Smooth muscle cell (in vitro differentiated cells): ENCODE measurements at regions not wholly inside any gene's neighbourhood (a gene's known extent, or its start where the extent isn't known, plus 50 kb on each side); places are given as distances from the start of the nearest gene placed in this dataset.

Experiments
- DNase-seq: peaks from one replicate; lab custom pipeline; 2025; ENCODE audit not compliant: unreplicated experiment; lab: John Stamatoyannopoulos, UW
- H2AFZ ChIP-seq: fragments of 200-600 bp; sonication (generic); 2 replicates; pipeline ENCODE4 v1.6.0; 2016; ENCODE audit warnings: antibody characterized with exemption, low read depth, mild to moderate bottlenecking
- H3F3A ChIP-seq: fragments of 200-600 bp; sonication (generic); 2 replicates; pipeline ENCODE4 v1.6.0; 2017; ENCODE audit warnings: antibody characterized with exemption, low read depth
- H3K27ac ChIP-seq: fragments of 200-600 bp; sonication (generic); 2 replicates; pipeline ENCODE4 v1.5.1; 2016; ENCODE audit warnings: low read depth, mild to moderate bottlenecking
- H3K27me3 ChIP-seq: fragments of 200-600 bp; sonication (generic); 2 replicates; pipeline ENCODE4 v1.6.1; 2016; ENCODE audit warnings: low read depth, mild to moderate bottlenecking
- H3K36me3 ChIP-seq: fragments of 200-600 bp; sonication (generic); 2 replicates; pipeline ENCODE4 v1.5.1; 2016; ENCODE audit warnings: low read depth
- H3K4me1 ChIP-seq: fragments of 200-600 bp; sonication (generic); 2 replicates; pipeline ENCODE4 v1.5.1; 2016; ENCODE audit warnings: low read depth
- H3K4me2 ChIP-seq: fragments of 200-600 bp; sonication (generic); 2 replicates; pipeline ENCODE4 v1.6.0; 2016; ENCODE audit warnings: mild to moderate bottlenecking
- H3K4me3 ChIP-seq: fragments of 200-600 bp; sonication (generic); 2 replicates; pipeline ENCODE4 v1.5.1; 2016; ENCODE audit warnings: mild to moderate bottlenecking
- H3K79me2 ChIP-seq: fragments of 200-600 bp; sonication (generic); 2 replicates; pipeline ENCODE4 v1.6.0; 2016; ENCODE audit warnings: low read depth, mild to moderate bottlenecking
- H3K9ac ChIP-seq: fragments of 200-600 bp; sonication (generic); 2 replicates; pipeline ENCODE4 v1.6.0; 2016; ENCODE audit warnings: low read depth
- H3K9me3 ChIP-seq: fragments of 200-600 bp; sonication (generic); replicated peaks from 2 replicates; pipeline ENCODE4 v1.5.1; 2016; ENCODE audit warnings: low read depth
- H4K20me1 ChIP-seq: fragments of 200-600 bp; sonication (generic); 2 replicates; pipeline ENCODE4 v1.6.0; 2016; ENCODE audit warnings: low read depth
- whole genome bisulfite sequencing: methylation state at CpG from one replicate; pipeline ENCODE4 v1.1.7; 2016; ENCODE audit warnings: low lambda C conversion rate; 5-methylcytosine and 5-hydroxymethylcytosine counted together
- TF ChIP-seq, protein P1 (sequence below): fragments of 200-600 bp; sonication (generic); IDR thresholded peaks from 2 replicates; pipeline ENCODE4 v1.5.1; 2017; ENCODE audit warnings: borderline replicate concordance, mild to moderate bottlenecking, antibody characterized with exemption; ENCODE audit not compliant: insufficient read depth, poor library complexity, severe bottlenecking

- Histone ChIP-seq H3K27ac (no peak overlapping the region), H3K79me2 (no peaks in the 10 kb centered on the region), H3K4me2 (no peak overlapping the region), H3K9ac (no peak overlapping the region), H3K9me3 (no peaks in the 10 kb centered on the region), H3K27me3 (no peaks in the 10 kb centered on the region), H2AFZ (no peak overlapping the region), H3K4me3 (no peak overlapping the region), H3F3A (no peaks in the 10 kb centered on the region), H3K36me3 (no peaks in the 10 kb centered on the region), H4K20me1 (no peaks in the 10 kb centered on the region), H3K4me1 (no peaks in the 10 kb centered on the region)
- TF ChIP-seq, protein P1, sequence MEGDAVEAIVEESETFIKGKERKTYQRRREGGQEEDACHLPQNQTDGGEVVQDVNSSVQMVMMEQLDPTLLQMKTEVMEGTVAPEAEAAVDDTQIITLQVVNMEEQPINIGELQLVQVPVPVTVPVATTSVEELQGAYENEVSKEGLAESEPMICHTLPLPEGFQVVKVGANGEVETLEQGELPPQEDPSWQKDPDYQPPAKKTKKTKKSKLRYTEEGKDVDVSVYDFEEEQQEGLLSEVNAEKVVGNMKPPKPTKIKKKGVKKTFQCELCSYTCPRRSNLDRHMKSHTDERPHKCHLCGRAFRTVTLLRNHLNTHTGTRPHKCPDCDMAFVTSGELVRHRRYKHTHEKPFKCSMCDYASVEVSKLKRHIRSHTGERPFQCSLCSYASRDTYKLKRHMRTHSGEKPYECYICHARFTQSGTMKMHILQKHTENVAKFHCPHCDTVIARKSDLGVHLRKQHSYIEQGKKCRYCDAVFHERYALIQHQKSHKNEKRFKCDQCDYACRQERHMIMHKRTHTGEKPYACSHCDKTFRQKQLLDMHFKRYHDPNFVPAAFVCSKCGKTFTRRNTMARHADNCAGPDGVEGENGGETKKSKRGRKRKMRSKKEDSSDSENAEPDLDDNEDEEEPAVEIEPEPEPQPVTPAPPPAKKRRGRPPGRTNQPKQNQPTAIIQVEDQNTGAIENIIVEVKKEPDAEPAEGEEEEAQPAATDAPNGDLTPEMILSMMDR: no peak
- DNase-seq: no peak
- 93% methylated on average over 1 of the region's 1 CpG for WGBS
Observed at GRCh38 chr2:139492131-139492680, 712.0 kb upstream of the NXPH2 start.

GRCh38 chr2:139480161-139480650 lies 700.0 kb upstream of the NXPH2 start:
- Histone ChIP-seq H3K9me3 (no peaks in the 10 kb centered on the region), H3K27ac (no peak overlapping the region), H2AFZ (no peak overlapping the region), H4K20me1 (no peaks in the 10 kb centered on the region), H3K4me1 (peaks cover 8% of the 10 kb centered on the region), H3K27me3 (no peaks in the 10 kb centered on the region), H3K36me3 (no peaks in the 10 kb centered on the region), H3F3A (no peaks in the 10 kb centered on the region), H3K4me3 (no peak overlapping the region), H3K9ac (no peak overlapping the region), H3K79me2 (no peaks in the 10 kb centered on the region), H3K4me2 (no peak overlapping the region)
- WGBS: 90% methylated on average over 3 of the region's 3 CpGs
- TF ChIP-seq, protein P1: no peak
- DNase-seq: no peak

- no peak overlapping the region for H3K4me2 ChIP-seq
- H3K27ac ChIP-seq: no peak overlapping the region
- H4K20me1 ChIP-seq: no peaks in the 10 kb centered on the region
- H2AFZ ChIP-seq: no peak overlapping the region
- H3K36me3 ChIP-seq: no peaks in the 10 kb centered on the region
- H3K9ac ChIP-seq: no peak overlapping the region
- no peaks in the 10 kb centered on the region for H3F3A ChIP-seq
- H3K9me3 ChIP-seq: no peaks in the 10 kb centered on the region
- 61% methylated on average over 3 of the region's 3 CpGs for WGBS
- H3K79me2 ChIP-seq: no peaks in the 10 kb centered on the region
- H3K4me1 ChIP-seq: peaks cover 8% of the 10 kb centered on the region
- TF ChIP-seq, protein P1: peak; percentile 35
- no peak overlapping the region for H3K4me3 ChIP-seq
- no peaks in the 10 kb centered on the region for H3K27me3 ChIP-seq
- no peak for DNase-seq
Observed at GRCh38 chr2:139478165-139478914, 698.1 kb upstream of the NXPH2 start.

GRCh38 chr2:139477618-139478017 lies 697.4 kb upstream of the NXPH2 start:
- no peaks in the 10 kb centered on the region for H3K36me3 ChIP-seq
- DNase-seq: no peak
- no peaks in the 10 kb centered on the region for H3K79me2 ChIP-seq
- no peaks in the 10 kb centered on the region for H3K27me3 ChIP-seq
- H4K20me1 ChIP-seq: no peaks in the 10 kb centered on the region
- H3K4me1 ChIP-seq: peaks cover 8% of the 10 kb centered on the region
- H3K27ac ChIP-seq: no peak overlapping the region
- 98% methylated on average over 8 of the region's 8 CpGs for WGBS
- H3K9ac ChIP-seq: no peak overlapping the region
- H3K4me3 ChIP-seq: no peak overlapping the region
- H3K9me3 ChIP-seq: no peaks in the 10 kb centered on the region
- H3K4me2 ChIP-seq: no peak overlapping the region
- TF ChIP-seq, protein P1: no peak
- H3F3A ChIP-seq: no peaks in the 10 kb centered on the region
- H2AFZ ChIP-seq: no peak overlapping the region
